ENCODE measurements at regions not wholly inside any gene's neighbourhood (a gene's known extent, or its start where the extent isn't known, plus 50 kb on each side); places are given as distances from the start of the nearest gene placed in this dataset.
"Not testable (repeated sequence)": the region's sequence is repeated elsewhere in the genome, so short reads cannot be mapped to it uniquely, and the experiment has no call there.

DNA sequence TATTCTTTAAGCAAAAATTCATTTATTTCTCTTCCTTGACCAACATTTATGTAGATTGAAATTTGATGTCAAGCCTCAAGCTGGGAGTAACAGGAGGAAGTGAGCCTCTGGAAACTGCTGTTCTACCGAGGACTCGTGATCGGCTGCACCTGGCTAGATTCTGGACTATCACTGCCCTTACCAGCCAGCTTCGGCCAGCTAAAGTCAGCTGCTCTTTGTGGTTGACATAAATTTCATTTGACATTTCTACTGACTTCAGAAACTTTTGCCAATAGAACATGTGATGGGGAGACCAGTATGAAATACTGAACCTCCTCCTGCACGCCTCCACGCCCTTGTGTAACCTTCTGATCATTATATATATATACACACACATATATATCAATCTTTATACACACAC, 74.2 kb upstream of the RGPD5 start:
- DNase-seq: no peak

DNA sequence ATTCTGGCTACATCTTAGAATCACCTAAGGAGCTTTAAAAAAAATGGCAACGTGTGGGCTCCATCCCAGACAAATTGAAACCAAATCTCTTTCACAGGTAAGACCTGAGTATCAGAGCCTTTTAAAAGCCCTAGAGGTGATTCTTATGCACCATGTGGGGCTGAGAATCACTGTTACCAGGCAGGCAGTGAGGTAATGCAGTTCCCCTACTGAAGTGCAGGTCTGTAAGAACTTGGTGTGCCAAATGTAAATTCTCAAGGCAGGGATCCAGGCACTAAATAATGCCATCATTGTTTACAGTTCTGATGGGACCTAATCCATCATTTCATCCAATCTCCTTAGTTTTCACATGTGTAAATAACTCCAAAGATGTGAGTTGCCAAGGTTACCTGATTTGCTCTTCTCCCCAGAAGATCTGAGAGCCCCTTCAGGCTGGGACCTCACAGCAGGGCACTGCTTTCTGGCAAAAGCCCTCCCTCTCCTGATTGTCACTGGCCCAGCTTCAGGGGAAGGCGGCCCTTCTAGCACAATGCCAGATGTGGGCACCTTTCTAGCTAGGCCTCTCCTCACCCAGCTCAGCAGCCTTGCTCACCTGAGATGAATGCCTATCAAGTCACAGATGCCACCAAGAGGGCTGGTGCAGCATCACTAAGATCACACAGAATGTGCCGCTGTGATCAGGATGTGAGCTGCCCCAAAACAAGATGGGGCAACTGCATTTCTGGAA, 73.6 kb upstream of the RGPD5 start:
- DNase-seq: no peak

DNA sequence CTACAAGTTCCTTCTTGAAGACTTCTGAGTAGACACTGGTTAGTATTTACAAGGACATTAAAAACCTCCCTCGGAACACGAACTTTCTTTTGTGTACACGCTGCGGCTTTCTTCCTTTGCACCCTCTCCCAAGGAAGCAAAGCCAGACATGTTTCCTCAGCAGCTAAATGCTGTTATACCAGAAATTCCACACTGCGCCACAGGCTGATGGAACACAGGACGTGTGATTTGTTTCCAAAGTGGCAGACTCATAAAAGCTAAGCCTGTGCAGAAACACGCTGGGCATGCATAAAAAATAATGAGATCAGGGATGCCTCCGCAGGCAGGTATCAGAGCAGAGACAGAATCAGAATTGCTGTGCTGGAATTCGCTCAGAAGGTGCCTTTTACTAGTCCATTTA, 73.0 kb upstream of the RGPD5 start:
- no peak for DNase-seq

GRCh38 chr2:109721626-109722025, 72.5 kb upstream of the RGPD5 start:
- DNase-seq: no peak

DNA sequence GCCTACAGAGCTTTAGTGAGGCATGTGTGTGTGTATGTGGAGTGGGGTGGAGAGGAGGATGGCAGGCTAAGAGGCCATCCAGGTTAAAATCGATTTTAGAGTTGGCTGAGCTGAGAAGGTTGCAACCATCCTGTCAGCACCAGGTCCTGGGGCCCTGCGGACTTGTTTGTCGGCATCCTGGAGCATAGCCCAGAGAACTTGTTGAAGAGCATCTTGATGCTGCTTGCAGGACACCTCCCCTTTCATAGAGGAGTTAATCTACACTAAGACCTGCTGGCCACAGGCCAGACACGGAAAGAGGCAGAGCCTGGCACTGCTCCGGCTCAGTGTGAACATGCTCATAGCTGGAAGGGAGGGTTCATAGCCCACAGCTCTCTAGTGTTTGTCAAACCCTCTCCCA, 72.1 kb upstream of the RGPD5 start:
- no peak for DNase-seq

- DNase-seq: not testable (repeated sequence)
Measured at GRCh38 chr2:109722640-109723039, 71.5 kb upstream of the RGPD5 start.

DNA sequence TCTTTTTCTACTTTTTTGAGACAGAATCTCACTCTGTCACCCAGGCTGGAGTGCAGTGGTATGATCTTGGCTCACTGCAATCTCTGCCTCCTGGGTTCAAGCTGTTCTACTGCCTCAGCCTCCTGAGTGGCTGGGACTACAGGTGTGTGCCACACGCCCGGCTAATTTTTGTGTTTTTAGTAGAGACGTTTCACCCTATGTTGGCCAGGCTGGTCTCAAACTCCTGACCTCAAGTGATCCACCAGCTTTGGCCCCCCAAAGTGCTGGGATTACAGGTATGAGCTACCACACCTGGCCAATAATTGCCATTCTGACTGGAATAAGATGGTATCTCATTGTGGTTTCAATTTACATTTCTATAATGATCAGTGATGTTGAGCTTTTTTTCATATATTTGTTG, 71.0 kb upstream of the RGPD5 start:
- DNase-seq: not testable (repeated sequence)

- DNase-seq: no peak
Measured at GRCh38 chr2:109724533-109725460, 69.3 kb upstream of the RGPD5 start.

- DNase-seq: no peak
Measured at GRCh38 chr2:109726379-109727270, 67.5 kb upstream of the RGPD5 start.

- DNase-seq: no peak
Measured at GRCh38 chr2:109727929-109728447, 66.1 kb upstream of the RGPD5 start.

DNA sequence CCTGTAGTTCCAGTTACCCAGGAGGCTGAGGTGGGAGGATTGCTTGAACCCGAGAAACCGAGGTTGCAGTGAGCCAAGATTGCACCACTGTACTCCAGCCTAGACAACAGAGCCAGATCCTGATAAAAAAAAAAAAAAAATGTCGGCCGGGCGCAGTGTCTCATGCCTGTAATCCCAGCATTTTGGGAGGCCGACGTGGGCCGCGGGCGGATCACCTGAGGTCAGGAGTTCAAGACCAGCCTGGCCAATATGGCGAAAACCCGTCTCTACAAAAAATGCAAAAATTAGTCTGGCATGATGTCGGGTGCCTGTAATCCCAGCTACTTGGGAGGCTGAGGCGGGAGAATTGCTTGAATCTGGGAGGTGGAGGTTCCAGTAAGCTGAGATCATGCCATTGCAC, 60.4 kb upstream of the RGPD5 start:
- DNase-seq: not testable (repeated sequence)

- DNase-seq: peak; percentile 52
Measured at GRCh38 chr2:109736177-109736827, 57.8 kb upstream of the RGPD5 start.
